NCI-H2227 (cell line): ENCODE measurements at regions not wholly inside any gene's neighbourhood (a gene's known extent, or its start where the extent isn't known, plus 50 kb on each side); places are given as distances from the start of the nearest gene placed in this dataset.

Experiments
- DNase-seq: peaks from one replicate; lab custom pipeline; 2025; ENCODE audit not compliant: unreplicated experiment; lab: John Stamatoyannopoulos, UW

GRCh38 chr1:69498711-69499110 lies 69.0 kb upstream of the LRRC7 start:
- no peak for DNase-seq

GRCh38 chr1:69499203-69499803 lies 68.4 kb upstream of the LRRC7 start:
- DNase-seq = no peak

DNA sequence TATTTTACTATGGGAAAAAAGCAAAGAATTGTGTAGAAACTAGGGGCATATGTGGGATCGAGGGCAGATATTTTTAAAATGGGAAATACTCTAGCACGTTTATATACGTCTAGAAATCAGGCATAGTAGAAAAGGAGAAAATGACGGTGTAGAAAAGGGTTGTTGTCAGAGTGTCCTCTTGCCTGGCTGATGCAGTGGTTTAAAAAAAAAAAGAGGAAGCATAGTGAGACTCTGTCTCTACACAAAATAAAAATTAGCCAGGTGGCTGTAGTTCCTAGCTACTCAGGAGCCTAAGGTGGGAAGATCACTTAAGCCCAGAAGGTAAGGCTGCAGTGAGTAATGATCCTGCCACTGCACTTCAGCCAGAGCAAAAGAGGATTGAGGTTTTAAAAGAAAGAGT lies 64.7 kb upstream of the LRRC7 start:
- DNase-seq = no peak

- DNase-seq = no peak
These were observed 62.9 kb upstream of the LRRC7 start for GRCh38 chr1:69504730-69505252.

GRCh38 chr1:69506311-69506710 lies 61.4 kb upstream of the LRRC7 start:
- DNase-seq = no peak

DNA sequence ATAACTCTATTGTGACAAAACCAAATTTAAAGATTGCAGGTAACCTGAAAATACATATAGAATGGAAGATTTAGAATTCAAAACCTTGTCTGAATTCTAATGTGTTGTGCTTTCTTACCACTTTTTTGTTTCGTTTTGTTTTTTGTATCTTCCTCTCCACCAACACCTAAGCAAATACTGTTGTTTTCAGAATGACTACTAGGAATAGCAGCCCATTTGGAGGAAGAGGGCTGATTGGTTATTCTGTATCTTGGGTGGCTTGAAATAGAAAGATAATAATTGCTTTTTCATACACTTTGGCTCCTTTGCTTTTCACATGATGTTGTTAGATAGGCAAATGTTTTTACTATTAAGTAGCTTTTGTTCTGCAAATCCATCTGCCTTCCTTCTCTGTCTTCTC lies 61.0 kb upstream of the LRRC7 start:
- no peak for DNase-seq

- no peak for DNase-seq
These were observed 57.7 kb upstream of the LRRC7 start for GRCh38 chr1:69510026-69510425.

- DNase-seq = no peak
These were observed 56.1 kb upstream of the LRRC7 start for GRCh38 chr1:69511426-69512192.

DNA sequence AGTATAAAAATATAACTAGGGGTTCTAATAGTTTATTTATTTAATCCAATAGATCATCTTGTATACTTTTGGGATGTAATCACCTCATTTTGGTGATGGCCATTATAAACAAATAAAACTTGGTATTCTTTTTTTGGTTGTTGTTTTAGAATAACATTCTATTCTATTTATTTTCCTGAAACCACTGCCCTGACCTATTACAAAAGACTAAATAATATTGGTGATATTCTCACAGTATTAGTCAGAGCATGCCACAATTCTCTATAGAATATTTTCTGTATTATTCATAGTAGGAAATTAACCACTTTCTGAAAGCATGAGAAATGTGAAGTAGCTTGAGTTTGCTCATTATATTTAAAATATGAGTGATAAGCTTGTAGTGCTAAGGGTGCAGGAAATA lies 54.1 kb upstream of the LRRC7 start:
- no peak for DNase-seq
